ENCODE measurements at regions not wholly inside any gene's neighbourhood (a gene's known extent, or its start where the extent isn't known, plus 50 kb on each side); places are given as distances from the start of the nearest gene placed in this dataset.

GRCh38 chr5:58382131-58382534, 77.8 kb downstream of the PLK2 start:
- DNase-seq (ENCODE audit: low read depth, low spot score) (no peak), FAIRE-seq (no peak)
- Histone ChIP-seq H3K27me3 (ENCODE audit: control insufficient read depth, extremely low read depth, insufficient read depth, low read length) (no peaks in the 10 kb centered on the region), H4K20me1 (ENCODE audit: control insufficient read depth, extremely low read depth, insufficient read depth, low read length) (no peaks in the 10 kb centered on the region), H3K4me1 (ENCODE audit: control insufficient read depth, extremely low read depth, insufficient read depth, low read length) (no peaks in the 10 kb centered on the region), H3K9ac (ENCODE audit: control insufficient read depth, extremely low read depth, insufficient read depth, low read length) (no peak overlapping the region), H3K79me2 (ENCODE audit: control insufficient read depth, insufficient read depth, low read length) (no peaks in the 10 kb centered on the region), H3K9me1 (ENCODE audit: control insufficient read depth, extremely low read depth, insufficient read depth, low read length) (no peaks in the 10 kb centered on the region), H3K9me3 (ENCODE audit: control insufficient read depth, low read depth, low read length) (peaks cover 1% of the 10 kb centered on the region), H2AFZ (ENCODE audit: control insufficient read depth, low read length) (no peak overlapping the region), H3K36me3 (ENCODE audit: control insufficient read depth in 2 of 2, extremely low read depth in 1 of 2, insufficient read depth in 2 of 2, low read length in 2 of 2) (no peaks in the 10 kb centered on the region), H3K4me3 (ENCODE audit: control insufficient read depth in 2 of 3, extremely low read depth in 1 of 3, insufficient read depth in 2 of 3, low read depth in 1 of 3, low read length in 3 of 3) (no peak overlapping the region), H3K4me2 (ENCODE audit: control insufficient read depth, extremely low read depth, insufficient read depth, low read depth, low read length) (no peak overlapping the region), H3K27ac (ENCODE audit: control insufficient read depth, insufficient read depth, low read length) (no peak overlapping the region)
- TF ChIP-seq CTCF (optimal IDR thresholded peaks at IDR 0.05 in 1 of 3, IDR thresholded peaks at IDR 0.05 in 1 of 3, conservative IDR thresholded peaks at IDR 0.05 in 1 of 3; ENCODE audit: extremely low read depth in 1 of 3, insufficient read depth in 2 of 3, low read length in 3 of 3), result no peak
- no peak for TF ChIP-seq EZH2 (IDR thresholded peaks at IDR 0.05; ENCODE audit: low read length)
- dilution Hi-C loops (cut with MboI; ENCODE audit: extremely low pct_ligation_motif_present, low sequenced_read_pairs), result no loop called here

- Histone ChIP-seq H3K36me3 (ENCODE audit: control insufficient read depth in 2 of 2, extremely low read depth in 1 of 2, insufficient read depth in 2 of 2, low read length in 2 of 2) (no peaks in the 10 kb centered on the region), H2AFZ (ENCODE audit: control insufficient read depth, low read length) (no peak overlapping the region), H3K27me3 (ENCODE audit: control insufficient read depth, extremely low read depth, insufficient read depth, low read length) (no peaks in the 10 kb centered on the region), H4K20me1 (ENCODE audit: control insufficient read depth, extremely low read depth, insufficient read depth, low read length) (no peaks in the 10 kb centered on the region), H3K9me3 (ENCODE audit: control insufficient read depth, low read depth, low read length) (peaks cover 1% of the 10 kb centered on the region), H3K4me1 (ENCODE audit: control insufficient read depth, extremely low read depth, insufficient read depth, low read length) (no peaks in the 10 kb centered on the region), H3K4me3 (ENCODE audit: control insufficient read depth in 2 of 3, extremely low read depth in 1 of 3, insufficient read depth in 2 of 3, low read depth in 1 of 3, low read length in 3 of 3) (no peak overlapping the region), H3K27ac (ENCODE audit: control insufficient read depth, insufficient read depth, low read length) (no peak overlapping the region), H3K9ac (ENCODE audit: control insufficient read depth, extremely low read depth, insufficient read depth, low read length) (no peak overlapping the region), H3K9me1 (ENCODE audit: control insufficient read depth, extremely low read depth, insufficient read depth, low read length) (no peaks in the 10 kb centered on the region), H3K4me2 (ENCODE audit: control insufficient read depth, extremely low read depth, insufficient read depth, low read depth, low read length) (no peak overlapping the region), H3K79me2 (ENCODE audit: control insufficient read depth, insufficient read depth, low read length) (no peaks in the 10 kb centered on the region)
- no peak for DNase-seq (ENCODE audit: low read depth, low spot score)
- no peak for FAIRE-seq
- TF ChIP-seq EZH2 (IDR thresholded peaks at IDR 0.05; ENCODE audit: low read length) (no peak), CTCF (optimal IDR thresholded peaks at IDR 0.05 in 1 of 3, IDR thresholded peaks at IDR 0.05 in 1 of 3, conservative IDR thresholded peaks at IDR 0.05 in 1 of 3; ENCODE audit: extremely low read depth in 1 of 3, insufficient read depth in 2 of 3, low read length in 3 of 3) (no peak)
- dilution Hi-C loops (cut with MboI; ENCODE audit: extremely low pct_ligation_motif_present, low sequenced_read_pairs), result no loop called here
Observed at GRCh38 chr5:58381566-58381965, 78.3 kb downstream of the PLK2 start.
